IPS-11a (cell line): ENCODE measurements at regions not wholly inside any gene's neighbourhood (a gene's known extent, or its start where the extent isn't known, plus 50 kb on each side); places are given as distances from the start of the nearest gene placed in this dataset.

Experiments
- H3K4me3 ChIP-seq: one replicate; pipeline ENCODE4 v1.5.1; 2013; ENCODE audit warnings: low read depth, low read length, control low read depth

GRCh38 chr15:60057554-60057953 is 53.4 kb downstream of the FOXB1 start:
- no peak overlapping the region for H3K4me3 ChIP-seq

- H3K4me3 ChIP-seq: no peak overlapping the region
These were observed 55.1 kb downstream of the FOXB1 start for GRCh38 chr15:60059186-60059585.

- no peak overlapping the region for H3K4me3 ChIP-seq
These were observed 57.6 kb downstream of the FOXB1 start for GRCh38 chr15:60061758-60062157.

- no peak overlapping the region for H3K4me3 ChIP-seq
These were observed 58.7 kb downstream of the FOXB1 start for GRCh38 chr15:60062826-60063225.

- no peak overlapping the region for H3K4me3 ChIP-seq
These were observed 61.8 kb downstream of the FOXB1 start for GRCh38 chr15:60065951-60066350.

GRCh38 chr15:60070838-60071493 is 66.9 kb downstream of the FOXB1 start:
- H3K4me3 ChIP-seq: no peak overlapping the region

- no peak overlapping the region for H3K4me3 ChIP-seq
These were observed 68.8 kb downstream of the FOXB1 start for GRCh38 chr15:60072826-60073465.

GRCh38 chr15:60073466-60073840 is 69.3 kb downstream of the FOXB1 start:
- H3K4me3 ChIP-seq: no peak overlapping the region

GRCh38 chr15:60074181-60074885 is 70.2 kb downstream of the FOXB1 start:
- no peak overlapping the region for H3K4me3 ChIP-seq

GRCh38 chr15:60076045-60076444 is 71.9 kb downstream of the FOXB1 start:
- no peak overlapping the region for H3K4me3 ChIP-seq

GRCh38 chr15:60076582-60077276 is 72.6 kb downstream of the FOXB1 start:
- no peak overlapping the region for H3K4me3 ChIP-seq

GRCh38 chr15:60077581-60078359 is 73.7 kb downstream of the FOXB1 start:
- no peak overlapping the region for H3K4me3 ChIP-seq

GRCh38 chr15:60079210-60079609 is 75.1 kb downstream of the FOXB1 start:
- no peak overlapping the region for H3K4me3 ChIP-seq

GRCh38 chr15:60081976-60082375 is 77.9 kb downstream of the FOXB1 start:
- no peak overlapping the region for H3K4me3 ChIP-seq

GRCh38 chr15:60083318-60083717 is 79.2 kb downstream of the FOXB1 start:
- no peak overlapping the region for H3K4me3 ChIP-seq

GRCh38 chr15:60086681-60087429 is 82.7 kb downstream of the FOXB1 start:
- H3K4me3 ChIP-seq: no peak overlapping the region

GRCh38 chr15:60087561-60087960 is 83.5 kb downstream of the FOXB1 start:
- H3K4me3 ChIP-seq: no peak overlapping the region

GRCh38 chr15:60090747-60091146 is 86.6 kb downstream of the FOXB1 start:
- no peak overlapping the region for H3K4me3 ChIP-seq

- no peak overlapping the region for H3K4me3 ChIP-seq
These were observed 87.0 kb downstream of the FOXB1 start for GRCh38 chr15:60091157-60091556.

- H3K4me3 ChIP-seq: no peak overlapping the region
These were observed 87.8 kb downstream of the FOXB1 start for GRCh38 chr15:60091911-60092310.
